HG02588 (cell line): ENCODE measurements at regions not wholly inside any gene's neighbourhood (a gene's known extent, or its start where the extent isn't known, plus 50 kb on each side); places are given as distances from the start of the nearest gene placed in this dataset.

ENCODE experiments used
- ATAC-seq: cut with Tn5 transposase; IDR thresholded peaks from one replicate; pipeline ENCODE4 v1.9.1; 2021; ENCODE audit warnings: mild to moderate bottlenecking, moderate library complexity; ENCODE audit not compliant: unreplicated experiment

- no peak for ATAC-seq
Measured at GRCh38 chr11:116137753-116138152, 633.5 kb upstream of the CADM1 start.

DNA sequence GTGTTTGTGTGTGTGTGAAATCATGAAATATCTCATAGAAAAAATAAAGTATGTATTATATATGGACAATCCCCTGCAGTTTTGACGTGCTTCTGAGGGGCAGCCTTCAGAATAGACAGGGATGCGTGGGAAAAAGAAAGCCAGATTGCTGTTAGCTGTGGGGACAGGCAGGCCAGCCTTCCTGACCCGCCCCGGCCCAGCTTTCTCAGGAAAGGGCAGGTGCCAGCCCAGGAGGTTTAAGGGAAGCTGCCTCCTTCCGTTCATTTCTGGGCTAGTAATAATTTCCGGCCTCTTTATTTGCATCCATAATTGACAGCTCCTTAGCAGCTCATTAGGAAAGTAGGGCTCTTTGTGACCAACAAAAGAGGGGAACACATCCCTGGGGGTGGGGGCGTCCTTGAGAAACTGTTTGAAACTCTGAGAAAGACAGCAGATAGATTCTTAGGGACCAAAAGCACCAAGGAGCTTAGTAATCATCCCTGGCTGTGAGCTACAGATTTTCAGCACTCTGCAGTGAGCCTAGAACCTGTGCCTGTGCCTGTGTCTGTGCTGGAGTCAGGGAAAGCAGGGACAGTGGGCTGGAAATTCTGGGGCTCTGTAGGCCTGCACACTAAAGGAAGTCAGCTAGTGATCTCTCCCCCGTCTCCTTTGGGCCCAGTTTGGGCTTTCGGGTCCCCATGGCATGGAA, 632.9 kb upstream of the CADM1 start:
- ATAC-seq: no peak

DNA sequence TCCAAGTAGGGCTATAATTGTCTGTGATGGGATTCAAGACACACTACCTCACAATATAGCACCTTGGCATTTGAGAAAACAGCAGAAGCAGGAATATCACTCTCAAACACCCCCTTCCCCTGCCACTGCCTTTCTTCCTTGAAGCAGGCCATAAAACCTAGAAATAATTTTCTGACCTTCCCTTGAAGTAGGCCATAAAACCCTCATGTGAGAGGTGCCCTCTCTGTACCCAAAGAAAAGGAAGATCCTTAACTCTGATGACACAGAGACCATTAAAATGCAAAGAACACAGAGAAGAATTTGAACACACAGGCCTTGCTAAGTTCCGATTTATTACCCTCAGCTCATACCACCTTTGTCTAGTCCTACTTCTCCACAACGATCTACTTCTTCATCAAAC, 631.7 kb upstream of the CADM1 start:
- no peak for ATAC-seq

GRCh38 chr11:116134450-116134849, 630.2 kb upstream of the CADM1 start:
- no peak for ATAC-seq

DNA sequence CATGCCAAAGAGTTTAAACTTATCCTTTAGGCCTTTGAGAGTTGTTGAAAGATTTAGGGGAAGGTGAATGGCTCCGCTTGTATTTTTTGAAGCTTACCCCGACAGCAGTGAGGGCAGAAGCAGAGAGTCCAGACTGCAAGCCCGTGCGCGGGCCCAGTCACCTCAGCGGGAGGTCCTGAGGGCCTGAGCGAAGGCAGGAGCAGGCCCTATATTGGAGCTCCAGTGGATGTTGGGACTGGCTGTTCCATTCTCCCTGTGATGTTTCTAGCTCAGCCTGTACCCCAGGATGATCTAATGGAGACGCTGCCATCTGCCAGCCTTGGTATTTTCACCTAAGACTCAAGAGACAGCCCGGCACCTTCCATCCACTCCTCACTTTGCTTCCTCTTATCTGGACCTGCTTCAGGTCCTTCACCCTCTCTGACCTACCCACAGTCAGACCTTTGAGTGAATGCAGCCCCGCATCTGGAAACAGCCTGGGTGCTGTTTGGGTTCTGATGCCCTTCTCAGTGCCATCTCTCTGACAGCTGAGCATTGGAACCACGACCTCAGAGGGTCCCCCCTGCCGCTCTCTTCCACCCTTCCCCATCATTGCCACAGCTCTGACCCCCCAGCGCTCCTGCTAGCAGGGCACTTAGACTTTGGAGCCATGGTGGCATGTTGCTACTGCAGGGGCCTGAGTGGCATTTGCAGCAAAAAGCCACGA, 628.2 kb upstream of the CADM1 start:
- ATAC-seq: no peak

GRCh38 chr11:116130122-116130521, 625.9 kb upstream of the CADM1 start:
- ATAC-seq: no peak

- no peak for ATAC-seq
Measured at GRCh38 chr11:116129456-116129855, 625.2 kb upstream of the CADM1 start.

DNA sequence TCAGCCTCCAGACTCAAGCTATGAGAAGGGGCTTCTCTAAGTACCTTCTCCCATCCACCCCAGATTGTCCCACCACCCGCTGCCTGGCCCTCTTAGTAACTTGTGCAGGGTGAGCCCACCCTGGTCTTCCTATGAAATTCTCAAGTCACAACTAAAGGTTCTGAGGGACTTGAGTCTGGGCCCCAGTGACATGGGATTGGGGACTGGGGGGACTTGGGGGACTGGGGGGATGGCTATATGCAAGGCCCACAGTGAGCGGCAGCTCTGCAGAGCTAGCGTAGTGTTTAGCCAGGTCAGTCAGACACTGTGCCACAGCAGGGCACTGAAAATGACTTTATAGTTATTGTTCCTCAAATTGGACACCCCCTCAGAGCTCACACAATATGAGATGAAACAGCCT, 622.3 kb upstream of the CADM1 start:
- no peak for ATAC-seq

DNA sequence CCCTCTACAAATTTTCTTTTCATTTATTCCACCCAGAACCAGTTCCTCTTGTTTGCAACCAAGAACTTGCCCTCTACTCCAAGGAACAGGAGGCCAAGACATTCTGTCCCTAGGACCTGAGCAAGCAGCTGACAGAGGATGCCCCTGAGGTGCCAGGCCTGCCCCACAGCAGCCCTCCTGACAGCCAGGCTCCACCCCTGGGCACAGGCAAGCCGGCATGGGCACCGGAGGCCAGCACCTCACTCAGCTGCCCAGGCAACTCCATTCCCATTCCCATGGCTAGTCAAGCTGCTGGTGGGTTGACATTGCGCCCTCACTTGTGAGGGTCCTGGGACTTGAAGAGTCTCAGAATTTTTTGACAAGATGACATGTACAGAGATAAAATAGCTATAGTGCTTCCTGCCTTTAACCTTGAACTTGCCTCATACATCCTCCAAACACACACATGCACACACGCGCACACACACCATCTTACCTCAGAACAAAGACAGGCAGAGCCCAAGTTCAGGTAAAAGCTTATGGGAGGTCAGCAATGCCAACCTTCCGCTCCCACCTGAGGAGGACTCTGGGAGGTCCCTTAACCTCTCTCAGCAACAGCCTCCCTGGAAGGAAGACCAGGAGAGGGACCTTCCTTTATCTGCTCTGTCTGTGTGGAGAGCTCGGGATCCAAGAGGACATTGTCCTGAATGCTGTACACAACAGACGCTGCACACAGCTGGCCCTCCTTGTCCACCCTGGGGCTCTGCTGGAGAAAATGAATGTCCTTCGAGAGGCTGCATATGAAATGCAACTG, 620.9 kb upstream of the CADM1 start:
- ATAC-seq: no peak

GRCh38 chr11:116123739-116124138, 619.5 kb upstream of the CADM1 start:
- no peak for ATAC-seq

GRCh38 chr11:116122697-116123472, 618.7 kb upstream of the CADM1 start:
- ATAC-seq: no peak

DNA sequence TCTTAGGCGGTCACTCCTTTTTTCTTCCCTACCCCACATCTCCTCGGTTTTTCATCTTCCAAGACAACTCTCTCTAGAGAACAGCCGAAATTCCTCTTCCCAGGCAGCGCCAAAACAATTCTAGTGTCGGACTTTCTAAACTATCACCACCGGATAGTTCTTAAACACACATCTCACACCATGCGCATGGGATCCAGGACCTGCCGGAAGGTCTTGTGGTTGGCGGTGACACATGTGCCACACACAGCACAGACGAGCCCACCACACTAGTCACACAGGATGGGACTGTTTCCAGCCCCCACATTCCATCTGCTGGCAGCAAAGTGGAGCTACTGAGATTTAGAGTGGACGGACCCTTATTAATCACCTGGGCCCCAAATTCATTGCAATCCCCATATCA, 614.9 kb upstream of the CADM1 start:
- ATAC-seq: no peak

- ATAC-seq: no peak
Measured at GRCh38 chr11:116118138-116118470, 613.9 kb upstream of the CADM1 start.

GRCh38 chr11:116117331-116118137, 613.3 kb upstream of the CADM1 start:
- no peak for ATAC-seq

- ATAC-seq: no peak
Measured at GRCh38 chr11:116115801-116116200, 611.6 kb upstream of the CADM1 start.

- ATAC-seq: no peak
Measured at GRCh38 chr11:116114198-116114651, 610.0 kb upstream of the CADM1 start.

DNA sequence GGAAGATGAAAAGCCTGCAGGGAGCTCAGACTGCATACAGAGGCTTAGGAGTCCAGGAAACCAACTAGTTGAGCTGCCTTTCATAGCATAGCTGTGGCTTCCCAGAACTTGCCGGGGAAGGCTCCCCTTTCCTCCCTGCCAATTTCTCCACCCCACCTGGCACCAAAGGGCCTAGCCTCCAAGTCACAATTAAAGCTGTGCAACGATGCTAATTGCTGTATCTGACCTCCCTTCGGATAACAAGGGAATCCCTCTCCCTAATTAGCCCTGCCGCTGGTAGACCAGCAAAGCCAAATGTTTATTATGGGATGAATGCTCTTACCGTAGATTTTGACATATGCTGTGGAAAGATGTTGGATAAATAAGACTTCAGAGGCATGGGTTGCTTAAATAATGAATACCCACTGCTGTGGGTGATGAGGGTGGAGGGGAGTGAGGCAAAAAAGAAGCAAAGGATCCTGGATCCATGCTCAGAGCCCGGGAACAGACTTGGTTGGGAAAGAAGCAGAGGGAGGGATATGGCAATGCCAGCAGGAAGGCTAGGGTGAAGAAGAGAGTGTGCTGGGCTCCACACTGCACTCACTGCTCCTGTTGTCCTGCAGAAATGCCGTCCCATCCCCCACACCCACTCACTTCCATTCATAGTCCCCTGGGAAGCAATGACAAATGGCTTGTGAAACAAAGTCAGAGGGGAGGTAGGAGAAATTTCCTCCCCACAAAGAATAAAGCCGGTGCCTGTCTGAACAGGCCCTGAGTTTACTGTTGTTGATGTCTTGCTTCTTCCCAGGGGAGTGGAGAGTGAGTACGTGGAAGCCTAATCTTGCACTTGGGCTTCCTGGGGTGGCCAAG, 608.1 kb upstream of the CADM1 start:
- ATAC-seq: no peak

- ATAC-seq: no peak
Measured at GRCh38 chr11:116111546-116111945, 607.3 kb upstream of the CADM1 start.

- ATAC-seq: no peak
Measured at GRCh38 chr11:116110802-116111201, 606.6 kb upstream of the CADM1 start.
